GM15510 (cell line): ENCODE measurements at regions not wholly inside any gene's neighbourhood (a gene's known extent, or its start where the extent isn't known, plus 50 kb on each side); places are given as distances from the start of the nearest gene placed in this dataset.

Experiments used
- POLR2A ChIP-seq: IDR thresholded peaks from 3 replicates; pipeline ENCODE4 v1.6.1; 2011; ENCODE audit warnings: borderline replicate concordance; ENCODE audit not compliant: insufficient read length; ENCODE audit errors: extremely low read depth

GRCh38 chr2:195122653-195123052 is 534.4 kb upstream of the SLC39A10 start:
- TF ChIP-seq POLR2A: no peak

GRCh38 chr2:195121341-195121740 is 535.7 kb upstream of the SLC39A10 start:
- no peak for TF ChIP-seq POLR2A

- TF ChIP-seq POLR2A: no peak
Observed at GRCh38 chr2:195119231-195119630, 537.8 kb upstream of the SLC39A10 start.

GRCh38 chr2:195118276-195118675 is 538.8 kb upstream of the SLC39A10 start:
- no peak for TF ChIP-seq POLR2A

- no peak for TF ChIP-seq POLR2A
Observed at GRCh38 chr2:195117011-195117410, 540.0 kb upstream of the SLC39A10 start.

- TF ChIP-seq POLR2A: no peak
Observed at GRCh38 chr2:195115738-195116137, 541.3 kb upstream of the SLC39A10 start.

GRCh38 chr2:195108182-195108581 is 548.8 kb upstream of the SLC39A10 start:
- no peak for TF ChIP-seq POLR2A

- no peak for TF ChIP-seq POLR2A
Observed at GRCh38 chr2:195106681-195107380, 550.2 kb upstream of the SLC39A10 start.

GRCh38 chr2:195105581-195105980 is 551.4 kb upstream of the SLC39A10 start:
- TF ChIP-seq POLR2A: no peak

- no peak for TF ChIP-seq POLR2A
Observed at GRCh38 chr2:195094330-195094729, 562.7 kb upstream of the SLC39A10 start.

GRCh38 chr2:195092341-195092740 is 564.7 kb upstream of the SLC39A10 start:
- TF ChIP-seq POLR2A: no peak

- no peak for TF ChIP-seq POLR2A
Observed at GRCh38 chr2:195057001-195057400, 600.0 kb upstream of the SLC39A10 start.

- TF ChIP-seq POLR2A: no peak
Observed at GRCh38 chr2:195055996-195056395, 601.0 kb upstream of the SLC39A10 start.

GRCh38 chr2:195051401-195051800 is 605.6 kb upstream of the SLC39A10 start:
- TF ChIP-seq POLR2A: no peak

- TF ChIP-seq POLR2A: no peak
Observed at GRCh38 chr2:195049372-195050031, 607.5 kb upstream of the SLC39A10 start.

GRCh38 chr2:195047955-195048354 is 609.1 kb upstream of the SLC39A10 start:
- no peak for TF ChIP-seq POLR2A

GRCh38 chr2:195044801-195045200 is 612.2 kb upstream of the SLC39A10 start:
- TF ChIP-seq POLR2A: no peak

- TF ChIP-seq POLR2A: no peak
Observed at GRCh38 chr2:195038153-195038552, 618.9 kb upstream of the SLC39A10 start.
